AG09309 (cell line): ENCODE measurements at regions not wholly inside any gene's neighbourhood (a gene's known extent, or its start where the extent isn't known, plus 50 kb on each side); places are given as distances from the start of the nearest gene placed in this dataset.

ENCODE experiments used
- DNase-seq: peaks from one replicate; pipeline ENCODE4 v3.0.0-alpha.2; 2010; ENCODE audit warnings: low read depth
- H3K4me3 ChIP-seq: 2 replicates; pipeline ENCODE4 v1.5.1; 2011; ENCODE audit warnings: mild to moderate bottlenecking, low read depth, low read length, moderate library complexity; ENCODE audit not compliant: control insufficient read depth
- TF ChIP-seq, protein P1 (sequence below): IDR thresholded peaks from 2 replicates; pipeline ENCODE4 v1.5.1; 2011; ENCODE audit warnings: mild to moderate bottlenecking, low read depth, low read length, inconsistent platforms; ENCODE audit not compliant: insufficient read depth, control insufficient read depth; ENCODE audit errors: missing control alignments

DNA sequence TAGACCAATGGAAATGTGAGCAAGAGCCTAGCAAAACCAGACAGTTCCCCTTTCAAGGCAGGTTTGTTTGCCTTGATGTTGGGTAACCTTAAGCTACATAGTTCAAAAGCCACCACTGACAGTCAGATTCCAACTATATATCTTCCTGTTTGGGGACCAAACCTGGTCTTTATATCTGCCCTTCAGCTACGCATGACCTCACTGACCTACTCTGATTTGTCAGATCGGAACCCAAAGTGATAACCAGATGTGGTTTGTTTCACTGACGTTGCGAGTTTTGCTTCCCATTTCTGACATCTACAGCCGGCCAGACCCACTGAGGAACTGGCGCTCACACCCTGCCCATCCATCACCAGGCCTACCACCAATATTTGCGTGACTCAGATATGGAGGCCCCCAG, 361.1 kb upstream of the CHRM3 start:
- TF ChIP-seq, protein P1, sequence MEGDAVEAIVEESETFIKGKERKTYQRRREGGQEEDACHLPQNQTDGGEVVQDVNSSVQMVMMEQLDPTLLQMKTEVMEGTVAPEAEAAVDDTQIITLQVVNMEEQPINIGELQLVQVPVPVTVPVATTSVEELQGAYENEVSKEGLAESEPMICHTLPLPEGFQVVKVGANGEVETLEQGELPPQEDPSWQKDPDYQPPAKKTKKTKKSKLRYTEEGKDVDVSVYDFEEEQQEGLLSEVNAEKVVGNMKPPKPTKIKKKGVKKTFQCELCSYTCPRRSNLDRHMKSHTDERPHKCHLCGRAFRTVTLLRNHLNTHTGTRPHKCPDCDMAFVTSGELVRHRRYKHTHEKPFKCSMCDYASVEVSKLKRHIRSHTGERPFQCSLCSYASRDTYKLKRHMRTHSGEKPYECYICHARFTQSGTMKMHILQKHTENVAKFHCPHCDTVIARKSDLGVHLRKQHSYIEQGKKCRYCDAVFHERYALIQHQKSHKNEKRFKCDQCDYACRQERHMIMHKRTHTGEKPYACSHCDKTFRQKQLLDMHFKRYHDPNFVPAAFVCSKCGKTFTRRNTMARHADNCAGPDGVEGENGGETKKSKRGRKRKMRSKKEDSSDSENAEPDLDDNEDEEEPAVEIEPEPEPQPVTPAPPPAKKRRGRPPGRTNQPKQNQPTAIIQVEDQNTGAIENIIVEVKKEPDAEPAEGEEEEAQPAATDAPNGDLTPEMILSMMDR, result no peak
- H3K4me3 ChIP-seq, result no peak overlapping the region
- DNase-seq, result no peak

DNA sequence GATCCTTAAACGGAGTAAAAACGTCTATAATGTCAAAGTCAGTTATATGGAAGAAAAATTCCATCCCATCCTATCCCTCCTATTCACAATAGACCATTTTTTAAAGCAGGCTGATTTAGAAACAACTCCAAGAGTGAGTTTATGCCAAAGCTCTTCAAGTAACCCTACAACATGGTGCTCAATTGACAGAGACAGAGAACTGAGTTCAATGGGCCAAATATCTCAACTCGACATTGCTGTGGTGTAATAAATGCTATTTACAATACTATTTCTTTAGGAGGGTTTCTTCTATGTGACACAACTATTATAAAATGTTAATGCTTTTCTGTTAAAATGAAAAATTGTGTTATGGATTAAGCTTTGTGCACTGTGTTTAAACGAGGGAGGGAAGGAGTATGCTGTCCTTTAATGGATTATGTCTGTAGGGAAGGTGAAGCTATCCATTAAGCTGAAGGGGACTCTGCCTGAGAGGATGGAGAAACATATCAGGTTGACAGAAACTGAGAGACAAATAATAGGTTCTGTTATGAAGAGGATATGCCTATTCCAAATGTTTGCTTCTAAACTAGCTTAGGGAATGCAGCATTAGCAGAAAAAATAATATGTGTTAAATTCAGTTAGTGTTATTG, 362.5 kb upstream of the CHRM3 start:
- TF ChIP-seq, protein P1, result no peak
- no peak for DNase-seq
- H3K4me3 ChIP-seq, result no peak overlapping the region

DNA sequence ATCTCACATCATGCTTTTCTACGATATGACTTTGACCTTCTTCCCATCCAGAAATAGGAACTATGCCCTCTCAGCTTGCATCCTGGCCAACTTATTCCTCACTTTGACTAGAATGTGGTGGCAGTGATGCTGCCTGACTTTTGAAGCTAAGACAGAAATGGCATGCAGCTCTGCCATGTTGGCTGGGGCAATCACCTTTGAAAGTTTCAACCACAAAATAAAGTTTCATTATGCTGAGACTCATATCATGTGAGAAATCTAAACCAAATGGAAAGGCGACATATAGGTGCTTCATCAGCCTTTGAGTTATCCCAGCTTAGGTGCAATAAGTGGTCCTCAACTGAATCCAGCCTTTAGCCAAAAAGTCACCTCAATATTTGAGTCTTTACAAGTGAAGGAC, 370.0 kb upstream of the CHRM3 start:
- no peak overlapping the region for H3K4me3 ChIP-seq
- TF ChIP-seq, protein P1, result no peak
- DNase-seq, result no peak

DNA sequence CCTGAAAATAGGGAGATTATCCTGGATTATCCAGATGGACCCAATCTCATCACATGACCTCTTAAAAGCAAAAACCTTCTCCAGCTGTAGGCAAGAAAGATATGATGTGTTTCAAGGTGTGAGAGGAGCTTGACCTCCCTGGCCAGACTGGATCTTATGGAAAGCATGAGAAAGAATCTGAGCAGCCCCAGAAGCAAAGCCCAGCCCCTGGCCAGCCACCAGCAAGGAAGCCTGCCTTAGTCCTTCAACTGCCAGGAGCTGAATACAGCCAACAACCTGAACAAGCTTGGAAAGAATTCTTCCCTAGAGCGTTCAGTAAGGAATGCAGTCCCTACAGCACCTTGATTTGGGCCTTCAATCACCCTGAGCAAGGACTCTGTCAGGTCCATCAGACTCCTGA, 375.0 kb upstream of the CHRM3 start:
- TF ChIP-seq, protein P1, result no peak
- DNase-seq, result no peak

DNA sequence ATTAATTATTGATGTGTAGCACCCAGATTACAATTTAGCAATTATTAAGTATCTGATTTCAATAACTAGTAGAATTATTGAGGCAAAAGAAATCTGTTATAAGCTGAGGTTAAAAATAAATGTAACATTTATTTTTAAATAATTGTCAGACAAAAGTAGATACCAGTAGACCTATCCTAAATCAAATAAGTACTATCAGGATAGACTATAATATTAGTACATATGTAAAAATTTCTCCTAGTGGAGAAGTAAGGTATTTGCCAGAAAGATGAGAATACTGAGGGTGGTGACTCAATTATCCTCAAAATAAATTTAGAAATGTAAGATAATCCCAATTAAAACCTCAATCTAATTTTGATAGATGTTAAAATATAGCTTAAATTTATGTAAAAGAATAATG, 377.8 kb upstream of the CHRM3 start:
- H3K4me3 ChIP-seq, result no peak overlapping the region
- DNase-seq, result no peak
- TF ChIP-seq, protein P1, result no peak

More for the DNA sequence above, 375.0 kb upstream of the CHRM3 start:
- H3K4me3 ChIP-seq, result no peak overlapping the region

DNA sequence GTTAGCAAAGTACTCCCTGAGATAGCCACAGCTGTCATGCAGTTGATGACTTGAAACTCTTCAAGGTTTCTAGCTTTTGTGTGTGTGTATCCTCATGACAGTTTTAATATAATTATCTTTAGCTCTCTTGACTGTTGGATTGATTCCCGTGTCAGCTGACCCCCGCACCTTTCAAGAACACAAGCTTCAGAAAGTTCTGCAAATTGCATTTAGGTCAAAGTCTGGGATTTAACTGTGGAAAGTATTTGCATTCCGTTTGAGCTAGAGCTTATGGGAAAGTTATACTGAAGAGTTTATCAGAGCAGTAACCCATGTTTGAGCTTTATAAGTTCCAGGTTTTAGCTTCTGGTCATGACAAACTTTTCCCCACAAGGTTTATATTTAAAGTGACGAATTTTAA, 380.1 kb upstream of the CHRM3 start:
- no peak for DNase-seq
- TF ChIP-seq, protein P1, result no peak
- H3K4me3 ChIP-seq, result no peak overlapping the region

DNA sequence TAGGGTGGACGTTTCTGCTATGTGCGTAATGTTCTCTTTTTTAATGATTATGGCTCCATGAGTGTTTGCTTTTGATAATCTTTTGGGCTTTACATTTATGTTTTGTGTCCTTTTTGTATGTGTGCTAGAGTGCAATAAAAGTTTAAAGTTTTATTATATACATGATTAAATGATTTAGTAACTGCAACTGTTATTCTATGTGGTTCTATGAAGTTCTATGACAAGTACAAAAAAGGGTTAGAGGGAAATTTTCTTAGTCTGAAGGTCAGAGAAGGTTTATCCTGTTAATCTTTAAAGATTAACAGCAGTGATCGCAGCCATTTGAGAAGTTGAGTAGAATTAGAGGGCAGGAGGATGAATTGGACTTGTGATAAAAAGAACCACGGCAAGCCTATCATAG, 386.4 kb upstream of the CHRM3 start:
- H3K4me3 ChIP-seq, result no peak overlapping the region
- TF ChIP-seq, protein P1, result no peak
- DNase-seq, result no peak
